ENCODE measurements at regions not wholly inside any gene's neighbourhood (a gene's known extent, or its start where the extent isn't known, plus 50 kb on each side); places are given as distances from the start of the nearest gene placed in this dataset.

DNA sequence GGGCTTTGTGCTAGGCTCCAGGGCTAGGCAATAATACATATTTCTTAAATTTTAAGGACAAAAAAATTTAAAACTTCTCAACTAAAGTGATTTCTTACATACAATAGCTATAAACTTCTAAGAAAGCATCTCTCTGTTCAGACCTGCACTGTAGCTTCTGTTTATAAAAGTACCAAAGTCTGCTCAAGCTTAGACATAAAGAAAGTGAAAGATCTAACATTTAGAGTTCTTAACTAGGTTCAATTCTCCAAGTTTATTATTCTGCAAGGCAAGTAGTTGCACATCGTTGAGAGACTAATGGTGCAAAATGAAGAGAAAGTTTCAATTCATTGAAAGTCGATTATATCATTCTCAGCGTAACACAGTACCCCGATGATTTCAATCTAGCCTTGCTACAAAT is 857.4 kb upstream of the HTR2C start:
- no peak overlapping the region for H3K27ac Mint-ChIP-seq
- DNase-seq (no peak), ATAC-seq (no peak)
- peaks cover 0 to 3% (median 0%) of the 10 kb centered on the region in 4 donors for H3K4me1 Mint-ChIP-seq
- no peak overlapping the region for H3K4me3 Mint-ChIP-seq
- H3K27me3 Mint-ChIP-seq, result no peaks in the 10 kb centered on the region
- no peaks in the 10 kb centered on the region for H3K36me3 Mint-ChIP-seq
- peaks cover 0 to 9% (median 2%) of the 10 kb centered on the region in 9 donors for H3K9me3 Mint-ChIP-seq
- POLR2A ChIA-PET, result no interaction called here

DNA sequence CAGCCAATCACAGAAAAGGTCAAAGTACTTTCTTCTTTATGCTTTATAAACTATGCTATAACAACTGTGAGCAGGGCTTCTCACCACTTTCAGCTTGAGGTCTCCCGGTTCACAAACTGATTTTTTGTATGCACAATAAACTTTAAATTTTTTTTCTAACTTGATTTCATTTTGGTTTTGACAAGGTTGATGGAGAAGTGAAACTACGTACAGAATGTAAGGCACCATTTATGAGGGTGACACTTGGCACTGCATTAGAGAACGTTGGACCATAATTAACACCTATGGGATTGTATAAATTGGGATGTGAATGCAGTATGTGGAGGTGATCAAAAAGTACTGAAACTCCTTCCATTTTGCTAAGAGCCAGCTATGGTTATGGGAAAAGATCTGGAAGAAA is 857.9 kb upstream of the HTR2C start:
- Mint-ChIP-seq H3K4me1 (peaks cover 0 to 3% (median 0%) of the 10 kb centered on the region in 4 donors), H3K4me3 (no peak overlapping the region), H3K36me3 (no peaks in the 10 kb centered on the region), H3K27me3 (no peaks in the 10 kb centered on the region), H3K9me3 (peaks cover 0 to 9% (median 2%) of the 10 kb centered on the region in 9 donors), H3K27ac (no peak overlapping the region)
- POLR2A ChIA-PET, result no interaction called here
- no peak for ATAC-seq
- no peak for DNase-seq

DNA sequence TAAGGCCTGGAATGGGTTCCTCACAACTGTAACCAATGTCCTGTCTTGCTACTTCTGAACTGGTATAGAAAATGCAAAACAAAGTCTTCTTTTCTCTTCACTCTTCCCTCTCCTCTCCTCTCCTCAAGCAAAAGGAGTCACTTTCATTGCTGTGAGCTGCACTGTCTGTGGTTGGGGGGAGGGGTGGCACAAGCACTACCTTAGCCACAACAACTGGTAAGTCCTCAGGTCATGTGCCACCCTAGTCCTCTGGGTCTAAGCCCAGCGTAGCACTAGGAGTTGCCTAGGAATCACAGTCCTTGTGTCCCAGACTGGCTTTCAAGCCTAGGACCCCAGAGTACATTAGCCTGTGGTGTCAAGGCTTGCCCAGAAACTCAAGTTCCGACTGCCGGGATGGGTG is 859.3 kb upstream of the AMOT start:
- Mint-ChIP-seq H3K27me3 (no peaks in the 10 kb centered on the region), H3K4me3 (no peak overlapping the region), H3K27ac (no peak overlapping the region), H3K9me3 (peaks cover 0 to 11% (median 0%) of the 10 kb centered on the region in 9 donors), H3K4me1 (no peaks in the 10 kb centered on the region), H3K36me3 (peaks cover 0 to 5% (median 0%) of the 10 kb centered on the region in 3 donors)
- no peak for ATAC-seq
- POLR2A ChIA-PET, result no interaction called here
- no peak for DNase-seq

DNA sequence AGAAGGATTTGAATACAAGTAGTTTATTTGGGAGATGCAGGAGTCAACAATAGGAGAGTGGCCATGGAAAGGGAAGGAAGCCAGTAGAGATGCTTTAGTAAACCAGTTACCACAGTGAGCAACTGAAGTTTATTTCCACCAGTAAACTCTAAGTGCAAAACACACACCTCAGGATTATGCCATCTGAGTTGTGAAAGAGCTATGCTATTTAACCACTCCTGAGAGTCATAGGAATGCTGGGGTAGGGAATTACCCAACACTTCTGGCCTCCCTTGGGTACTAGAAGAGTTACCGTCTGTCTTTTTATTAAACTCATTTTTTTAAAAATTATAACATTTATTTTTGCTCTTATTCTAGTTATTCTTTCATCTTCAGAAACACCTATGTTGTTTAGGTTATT is 834.6 kb upstream of the AMOT start:
- Mint-ChIP-seq H3K36me3 (no peaks in the 10 kb centered on the region), H3K4me1 (no peaks in the 10 kb centered on the region), H3K27ac (no peak overlapping the region), H3K4me3 (no peak overlapping the region), H3K27me3 (no peaks in the 10 kb centered on the region), H3K9me3 (no peaks in the 10 kb centered on the region)
- no peak for DNase-seq
- POLR2A ChIA-PET, result no interaction called here
- ATAC-seq, result no peak

DNA sequence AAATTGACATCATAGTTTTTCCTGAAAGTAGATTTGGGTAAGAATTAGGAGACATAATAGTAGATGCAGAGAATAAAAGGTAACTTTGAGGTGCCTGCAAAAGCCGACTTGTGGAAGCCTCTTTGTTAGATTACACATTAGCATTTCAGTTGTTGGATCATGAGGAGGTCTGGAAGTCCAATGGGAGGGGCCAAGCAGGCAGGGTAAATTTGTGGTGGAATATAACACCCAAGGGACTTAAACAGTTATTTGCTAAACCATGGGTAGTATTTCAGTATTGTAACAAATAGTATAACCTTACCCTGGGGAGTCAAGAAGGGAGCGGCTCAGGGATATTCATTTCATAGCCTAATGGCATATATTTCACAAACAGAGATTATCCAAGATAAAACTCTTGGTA is 810.7 kb upstream of the AMOT start:
- H3K36me3 Mint-ChIP-seq, result no peaks in the 10 kb centered on the region
- no peak for DNase-seq
- peaks cover 0 to 2% (median 0%) of the 10 kb centered on the region in 9 donors for H3K9me3 Mint-ChIP-seq
- no peak overlapping the region for H3K4me3 Mint-ChIP-seq
- no peaks in the 10 kb centered on the region for H3K4me1 Mint-ChIP-seq
- POLR2A ChIA-PET, result no interaction called here
- H3K27ac Mint-ChIP-seq, result no peak overlapping the region
- no peak for ATAC-seq
- H3K27me3 Mint-ChIP-seq, result no peaks in the 10 kb centered on the region

DNA sequence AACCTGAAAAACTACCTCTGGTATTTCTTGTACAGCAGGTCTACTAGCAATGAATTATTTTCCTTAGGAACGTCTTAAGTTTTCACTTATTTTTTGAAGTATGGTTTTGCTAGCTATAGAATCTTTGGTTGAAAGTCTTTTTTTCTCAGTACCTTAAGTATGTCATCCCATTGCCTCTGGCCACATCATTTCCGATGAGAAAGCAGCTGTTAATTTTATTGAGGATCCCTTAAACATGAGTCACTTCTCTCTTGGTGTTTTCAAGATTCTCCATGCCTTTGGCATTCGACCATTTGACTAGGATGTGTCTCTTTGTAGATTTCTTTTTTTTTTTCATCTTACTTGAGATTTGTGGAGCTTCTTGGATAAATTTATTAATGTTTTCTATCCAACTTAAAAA is 803.8 kb upstream of the AMOT start:
- H3K36me3 Mint-ChIP-seq, result no peaks in the 10 kb centered on the region

DNA sequence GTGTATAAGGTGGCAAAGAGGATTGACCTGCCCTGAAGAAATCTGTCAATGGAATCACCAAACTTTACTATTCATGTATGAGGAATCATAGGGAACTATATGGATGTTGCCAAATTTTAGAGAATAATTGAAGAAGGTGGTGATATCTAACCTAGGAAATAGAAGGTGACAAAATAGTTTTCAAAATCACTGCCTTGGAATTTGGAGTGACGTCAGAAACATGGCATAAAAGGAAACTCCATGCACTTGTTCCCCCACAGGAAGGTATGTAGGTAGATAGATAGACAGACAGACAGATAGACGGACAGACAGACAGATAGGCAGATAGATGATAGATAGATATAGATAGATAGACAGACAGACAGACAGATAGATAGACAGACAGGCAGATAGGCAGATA is 793.9 kb upstream of the AMOT start:
- no peak overlapping the region for H3K4me3 Mint-ChIP-seq
- H3K27me3 Mint-ChIP-seq, result no peaks in the 10 kb centered on the region
- POLR2A ChIA-PET, result no interaction called here
- H3K4me1 Mint-ChIP-seq, result no peaks in the 10 kb centered on the region
- ATAC-seq, result no peak
- H3K27ac Mint-ChIP-seq, result no peak overlapping the region
- H3K36me3 Mint-ChIP-seq, result no peaks in the 10 kb centered on the region
- peaks cover 0 to 10% (median 0%) of the 10 kb centered on the region in 9 donors for H3K9me3 Mint-ChIP-seq
- DNase-seq, result no peak

More for the DNA sequence above, 803.8 kb upstream of the AMOT start:
- POLR2A ChIA-PET, result no interaction called here
- ATAC-seq (no peak), DNase-seq (no peak)
- Mint-ChIP-seq H3K4me1 (no peaks in the 10 kb centered on the region), H3K27ac (no peak overlapping the region), H3K9me3 (peaks cover 0 to 5% (median 0%) of the 10 kb centered on the region in 9 donors), H3K27me3 (no peaks in the 10 kb centered on the region), H3K4me3 (no peak overlapping the region)

DNA sequence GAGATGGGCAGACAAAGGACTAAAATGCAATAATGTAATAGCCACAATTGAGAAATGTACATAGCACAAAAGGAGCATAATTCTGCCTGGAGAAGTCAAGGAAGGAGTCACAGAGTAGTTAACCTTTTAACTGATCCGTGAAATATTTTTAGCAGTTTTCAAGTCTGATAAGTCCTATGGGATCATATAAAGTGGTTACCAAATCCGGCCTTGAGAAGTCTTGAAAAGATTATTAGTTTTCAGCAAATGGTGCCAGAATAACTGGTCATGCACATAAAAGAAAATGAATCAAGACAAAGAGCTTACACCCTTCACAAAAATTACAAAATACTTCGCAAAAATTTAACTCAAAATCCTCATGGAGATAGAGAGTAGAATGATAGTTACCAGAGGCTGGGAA is 788.7 kb upstream of the AMOT start:
- no peaks in the 10 kb centered on the region for H3K36me3 Mint-ChIP-seq
- peaks cover 0 to 9% (median 0%) of the 10 kb centered on the region in 9 donors for H3K9me3 Mint-ChIP-seq
- no peak for ATAC-seq
- H3K4me3 Mint-ChIP-seq, result no peak overlapping the region
- POLR2A ChIA-PET, result no interaction called here
- no peak overlapping the region for H3K27ac Mint-ChIP-seq
- no peaks in the 10 kb centered on the region for H3K27me3 Mint-ChIP-seq
- no peak for DNase-seq
- no peaks in the 10 kb centered on the region for H3K4me1 Mint-ChIP-seq

DNA sequence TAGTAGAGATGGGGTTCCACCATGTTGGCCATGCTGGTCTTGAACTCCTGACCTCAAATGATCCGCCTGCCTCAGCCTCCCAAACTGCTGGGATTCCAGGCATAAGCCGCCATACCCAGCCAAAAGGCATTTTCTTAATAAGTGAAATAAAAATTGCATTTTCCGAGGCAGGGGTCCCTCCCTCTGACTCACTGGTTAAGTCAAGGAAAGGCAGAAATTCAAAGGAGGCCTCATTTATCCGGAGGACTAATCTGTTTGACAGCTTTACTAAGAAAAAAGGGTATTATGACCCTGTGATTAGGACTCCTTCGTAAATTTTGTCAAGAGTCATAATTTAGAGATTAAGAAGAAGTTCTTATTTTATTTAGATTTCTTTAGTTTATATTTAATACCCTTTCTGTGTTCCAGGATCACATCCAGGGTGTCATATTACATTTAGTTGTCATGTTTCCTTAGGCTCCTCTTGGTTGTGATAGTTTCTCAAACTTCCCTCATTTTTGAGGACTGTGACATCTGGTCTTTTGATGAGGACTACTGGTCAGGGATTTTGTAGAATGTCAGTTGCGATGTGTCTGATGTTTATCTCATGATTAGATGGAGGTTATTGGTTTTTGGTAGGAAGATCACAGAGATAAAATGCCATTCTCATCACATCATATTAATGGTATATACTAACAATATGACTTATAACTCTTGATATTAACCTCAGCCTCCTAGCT is 753.7 kb upstream of the AMOT start:
- no peak overlapping the region for H3K4me3 Mint-ChIP-seq
- DNase-seq (no peak), ATAC-seq (no peak)
- peaks cover 0 to 6% (median 1%) of the 10 kb centered on the region in 9 donors for H3K9me3 Mint-ChIP-seq
- no peaks in the 10 kb centered on the region for H3K4me1 Mint-ChIP-seq
- no peaks in the 10 kb centered on the region for H3K27me3 Mint-ChIP-seq
- H3K27ac Mint-ChIP-seq, result no peak overlapping the region
- POLR2A ChIA-PET, result no interaction called here
- H3K36me3 Mint-ChIP-seq, result no peaks in the 10 kb centered on the region

DNA sequence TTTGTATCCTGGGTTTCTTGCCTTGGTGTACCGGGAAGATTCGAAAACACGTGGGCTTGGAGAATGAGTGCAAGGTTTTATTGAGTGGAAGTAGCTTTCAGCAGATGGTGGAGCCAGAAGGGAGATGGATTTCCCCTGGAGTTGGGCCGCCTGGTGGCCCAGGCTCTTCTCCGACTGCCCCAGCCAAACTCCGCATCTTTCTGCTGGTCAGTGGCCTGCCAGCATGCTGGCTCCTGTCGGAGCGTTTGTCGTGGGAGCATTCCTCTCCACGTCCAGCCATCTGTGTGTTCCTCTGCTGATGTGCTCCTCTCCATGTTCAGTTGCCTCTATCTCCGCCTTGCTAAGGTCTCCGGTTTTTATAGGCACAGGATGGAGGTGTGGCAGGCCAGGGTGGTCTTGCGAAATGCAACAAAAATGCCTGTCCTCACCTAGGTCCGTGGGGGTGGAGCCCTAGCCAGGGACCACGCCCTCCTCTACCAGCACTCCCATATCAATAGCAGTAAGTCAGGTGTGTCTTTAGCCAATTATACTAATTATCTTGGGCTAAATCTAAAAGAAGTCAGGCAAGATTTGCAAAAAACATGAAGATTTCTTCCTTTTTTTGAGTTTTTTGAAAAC is 745.8 kb upstream of the AMOT start:
- Mint-ChIP-seq H3K9me3 (peaks cover 0 to 7% (median 1%) of the 10 kb centered on the region in 9 donors), H3K4me3 (no peak overlapping the region), H3K27ac (no peak overlapping the region), H3K36me3 (no peaks in the 10 kb centered on the region), H3K27me3 (no peaks in the 10 kb centered on the region), H3K4me1 (no peaks in the 10 kb centered on the region)
- DNase-seq (no peak), ATAC-seq (no peak)
- POLR2A ChIA-PET, result no interaction called here

DNA sequence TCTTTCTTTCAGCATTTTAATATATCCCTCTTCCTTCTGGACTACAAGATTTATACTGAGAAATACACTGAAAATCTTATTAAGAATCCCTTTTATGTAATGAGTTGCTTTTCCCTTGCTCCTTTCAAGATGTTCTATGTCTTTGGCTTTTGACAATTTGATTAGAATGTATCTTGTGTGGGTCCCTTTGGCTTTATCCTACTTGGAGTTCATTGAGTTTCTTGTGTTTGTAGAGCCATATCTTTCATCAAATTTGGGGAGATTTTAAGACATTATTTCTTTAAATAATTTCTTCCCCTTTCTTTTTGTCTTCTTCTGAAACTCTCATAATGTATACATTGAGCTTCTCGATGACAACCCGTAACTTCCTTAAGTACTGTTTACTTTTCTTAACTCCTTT is 739.9 kb upstream of the AMOT start:
- H3K4me1 Mint-ChIP-seq, result no peaks in the 10 kb centered on the region
- DNase-seq, result no peak
- no peak overlapping the region for H3K27ac Mint-ChIP-seq
- no peak overlapping the region for H3K4me3 Mint-ChIP-seq
- ATAC-seq, result no peak
- POLR2A ChIA-PET, result no interaction called here
- no peaks in the 10 kb centered on the region for H3K27me3 Mint-ChIP-seq
- peaks cover 0 to 8% (median 3%) of the 10 kb centered on the region in 9 donors for H3K9me3 Mint-ChIP-seq
- H3K36me3 Mint-ChIP-seq, result no peaks in the 10 kb centered on the region

DNA sequence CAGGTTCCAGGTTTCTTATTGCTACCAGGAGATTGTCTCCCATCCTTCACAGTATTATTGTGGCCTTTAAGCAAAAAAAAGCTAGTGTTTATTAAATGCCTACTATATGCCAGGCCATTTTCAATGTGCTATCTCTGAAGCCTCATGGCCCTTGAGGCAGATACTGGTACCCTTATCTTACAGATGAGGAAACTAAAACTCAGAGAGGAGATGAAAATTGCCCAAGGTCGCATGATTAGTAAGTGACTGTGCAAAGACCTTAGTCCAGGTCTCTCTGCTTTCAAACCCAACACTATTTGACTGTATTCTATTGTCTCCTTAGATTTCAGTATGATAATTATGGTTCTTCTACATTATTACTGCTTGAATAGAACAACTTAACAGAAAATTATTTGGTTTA is 717.9 kb upstream of the AMOT start:
- Mint-ChIP-seq H3K9me3 (peaks cover 0 to 7% (median 0%) of the 10 kb centered on the region in 9 donors), H3K27ac (no peak overlapping the region), H3K27me3 (peaks cover 0 to 1% (median 0%) of the 10 kb centered on the region in 5 donors), H3K36me3 (no peaks in the 10 kb centered on the region), H3K4me1 (no peaks in the 10 kb centered on the region), H3K4me3 (no peak overlapping the region)
- ATAC-seq, result no peak
- no peak for DNase-seq
- POLR2A ChIA-PET, result no interaction called here

DNA sequence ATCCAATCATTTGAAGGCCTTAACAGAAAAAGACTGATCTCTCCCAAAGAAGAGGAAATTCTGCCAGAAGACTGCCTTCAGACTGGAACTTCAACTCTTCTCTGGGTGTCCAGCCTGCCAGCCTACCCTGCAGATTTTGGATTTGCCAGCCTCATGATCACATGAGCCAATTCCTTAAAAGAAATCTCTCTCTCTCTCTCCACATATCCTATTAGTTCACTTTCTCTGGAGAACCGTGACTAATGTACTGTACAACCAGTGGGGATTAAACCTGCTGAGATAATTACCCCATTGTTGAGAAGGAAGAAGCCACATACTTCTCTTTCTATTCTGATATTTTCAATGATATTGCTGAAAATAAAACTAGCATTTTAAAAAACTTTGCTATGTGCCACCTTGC is 711.3 kb upstream of the AMOT start:
- Mint-ChIP-seq H3K9me3 (peaks cover 0 to 11% (median 0%) of the 10 kb centered on the region in 9 donors), H3K4me1 (no peaks in the 10 kb centered on the region)

More for the DNA sequence above, 711.3 kb upstream of the AMOT start:
- POLR2A ChIA-PET, result no interaction called here
- Mint-ChIP-seq H3K36me3 (no peaks in the 10 kb centered on the region), H3K27me3 (no peaks in the 10 kb centered on the region), H3K27ac (no peak overlapping the region), H3K4me3 (no peak overlapping the region)
- DNase-seq (no peak), ATAC-seq (no peak)

Measured in naive thymus-derived CD8-positive, alpha-beta T cell (primary cell).